COLO668 (cell line): ENCODE measurements at regions not wholly inside any gene's neighbourhood (a gene's known extent, or its start where the extent isn't known, plus 50 kb on each side); places are given as distances from the start of the nearest gene placed in this dataset.
"Not testable (repeated sequence)": the region's sequence is repeated elsewhere in the genome, so short reads cannot be mapped to it uniquely, and the experiment has no call there.

Source experiments
- DNase-seq: peaks from one replicate; lab custom pipeline; 2025; ENCODE audit not compliant: unreplicated experiment; lab: John Stamatoyannopoulos, UW

DNA sequence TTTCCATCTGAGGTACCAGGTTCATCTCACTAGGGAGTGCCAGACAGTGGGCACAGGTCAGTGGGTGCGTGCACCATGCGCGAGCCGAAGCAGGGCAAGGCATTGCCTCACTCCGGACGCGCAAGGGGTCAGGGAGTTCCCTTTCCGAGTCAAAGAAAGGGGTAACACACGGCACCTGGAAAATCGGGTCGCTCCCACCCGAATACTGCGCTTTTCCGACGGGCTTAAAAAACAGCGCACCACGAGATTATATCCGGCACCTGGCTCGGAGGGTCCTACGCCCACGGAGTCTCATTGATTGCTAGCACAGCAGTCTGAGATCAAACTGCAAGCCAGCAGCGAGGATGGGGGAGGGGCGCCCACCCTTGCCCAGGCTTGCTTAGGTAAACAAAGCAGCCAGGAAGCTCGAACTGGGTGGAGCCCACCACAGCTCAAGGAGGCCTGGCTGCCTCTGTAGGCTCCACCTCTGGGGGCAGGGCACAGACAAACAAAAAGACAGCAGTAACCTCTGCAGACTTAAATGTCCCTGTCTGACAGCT lies 242.5 kb downstream of the CYLC2 start:
- DNase-seq = not testable (repeated sequence)

DNA sequence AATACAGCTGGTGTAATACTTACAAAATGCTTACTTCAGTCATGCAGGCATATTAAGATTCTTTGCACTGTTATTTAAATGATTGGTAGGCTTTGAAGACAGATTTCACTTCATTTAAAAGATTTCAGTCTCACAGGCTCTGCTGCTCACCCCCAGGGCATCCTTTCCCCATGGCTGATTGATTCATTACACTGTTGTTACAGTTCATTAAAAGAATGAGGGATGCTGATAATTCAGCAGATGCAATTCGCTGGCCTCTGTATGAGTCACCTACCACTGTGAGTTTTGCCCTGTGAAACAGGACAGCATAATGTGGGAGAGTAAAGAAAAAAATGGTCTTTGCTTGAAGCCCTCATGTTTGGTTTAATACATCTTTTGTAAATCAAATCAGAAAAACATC lies 246.9 kb downstream of the CYLC2 start:
- DNase-seq = no peak

DNA sequence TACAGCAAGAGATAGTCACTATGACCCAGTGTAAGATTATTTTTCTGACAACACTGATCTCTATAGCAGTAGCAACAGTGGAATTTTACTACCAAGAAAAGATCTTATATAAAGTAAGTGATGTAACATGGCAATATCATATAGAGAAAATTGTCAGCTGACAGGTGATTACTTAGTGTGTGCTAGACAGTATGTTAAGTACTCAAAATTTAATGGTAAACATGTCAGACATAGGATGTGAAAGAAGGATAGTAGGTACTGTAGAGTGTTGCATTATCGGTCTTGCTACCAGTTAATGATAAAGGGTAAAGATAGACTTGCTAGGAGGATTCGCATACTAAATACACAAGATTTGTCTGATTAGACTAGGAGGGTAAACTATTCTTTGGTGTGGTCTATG lies 247.4 kb downstream of the CYLC2 start:
- no peak for DNase-seq

DNA sequence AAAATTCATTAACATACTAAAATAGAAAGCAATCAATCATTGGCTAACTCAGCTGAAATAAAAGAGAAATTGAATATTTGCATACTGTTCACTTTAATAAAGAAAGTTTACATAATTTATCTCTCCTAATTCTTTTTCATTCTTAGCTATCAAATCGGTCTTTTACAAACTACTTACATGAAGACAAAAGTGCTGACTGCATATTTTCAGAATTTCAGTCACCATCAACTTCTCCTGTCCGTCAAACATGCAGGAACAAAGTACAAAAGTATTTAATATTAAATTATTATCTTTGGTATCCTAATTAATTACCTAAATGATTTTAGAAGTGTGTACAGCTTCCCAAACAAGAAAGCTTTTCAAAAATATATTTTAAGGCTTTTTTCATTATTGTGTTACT lies 248.4 kb downstream of the CYLC2 start:
- no peak for DNase-seq

DNA sequence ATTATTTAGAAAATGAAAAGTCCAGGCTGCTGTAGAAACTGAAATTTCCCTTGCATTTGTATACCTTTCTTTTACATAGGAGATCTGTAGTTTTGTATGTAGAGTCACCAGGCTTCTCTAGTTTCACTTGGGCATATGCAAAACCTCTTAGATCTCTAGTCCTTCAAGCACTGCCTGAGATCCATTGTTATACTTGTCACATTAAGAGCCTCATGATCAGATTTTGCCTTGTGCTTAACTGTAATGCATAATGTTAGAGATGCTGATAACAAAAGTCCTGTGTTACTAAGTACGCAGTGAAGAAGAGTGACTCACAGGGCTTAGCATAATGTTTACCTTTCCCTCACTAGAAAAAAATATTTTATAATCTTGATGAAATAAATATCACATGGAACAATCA lies 250.2 kb downstream of the CYLC2 start:
- no peak for DNase-seq

DNA sequence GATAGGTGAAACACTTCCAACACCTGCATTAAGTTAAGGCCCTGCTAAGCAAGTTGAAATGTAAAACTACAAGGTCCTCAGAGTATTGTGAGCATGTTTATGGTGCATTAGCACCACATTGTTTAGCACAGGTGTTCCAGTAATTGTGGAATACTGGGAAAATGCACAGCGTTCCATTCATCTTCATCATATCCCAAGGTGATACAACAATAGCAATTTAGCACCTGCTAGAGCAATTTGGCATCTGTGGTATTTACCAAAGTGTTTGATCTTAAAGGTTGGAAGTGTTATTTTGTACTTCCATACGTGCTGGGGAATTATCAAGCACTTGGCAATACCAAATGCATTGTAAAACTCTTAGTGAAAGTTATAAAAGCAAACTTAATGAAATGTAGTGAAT lies 266.8 kb downstream of the CYLC2 start:
- no peak for DNase-seq

DNA sequence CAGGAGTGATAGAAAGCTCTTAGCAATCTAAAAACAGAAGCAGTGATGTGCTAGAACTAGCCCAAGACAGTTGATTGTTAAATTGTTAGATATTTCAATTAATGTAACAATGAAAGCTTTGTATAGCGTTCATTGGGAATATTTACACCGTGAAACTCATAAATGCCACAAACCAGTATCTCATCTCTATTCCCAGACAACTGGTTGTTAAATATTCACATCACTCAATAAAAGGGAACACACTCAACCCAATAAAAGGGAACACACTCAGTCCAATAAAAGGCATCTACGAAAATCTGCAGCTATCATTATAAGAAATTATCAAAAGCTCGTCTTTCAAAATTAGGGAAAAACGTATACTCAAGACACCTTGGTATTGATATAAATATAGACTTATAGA lies 270.9 kb downstream of the CYLC2 start:
- no peak for DNase-seq

DNA sequence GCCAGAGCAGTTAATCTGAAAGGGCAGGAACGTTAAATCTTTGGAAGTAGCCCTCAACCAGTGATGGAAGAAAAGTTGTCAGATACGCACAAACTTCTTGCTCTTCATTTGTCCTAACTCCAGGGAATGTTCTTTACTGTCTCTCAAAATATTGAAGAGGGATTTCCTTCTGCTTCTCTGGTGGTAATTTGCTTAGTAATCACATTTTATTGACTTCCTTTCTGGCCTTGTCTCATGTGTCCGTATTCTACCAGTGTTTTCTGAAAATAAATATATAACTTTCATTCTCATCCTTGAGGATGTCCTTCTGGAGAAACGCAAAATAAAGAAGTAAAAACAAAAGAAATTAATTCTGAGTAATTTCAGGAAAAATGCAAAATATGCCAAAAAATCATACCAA lies 282.1 kb downstream of the CYLC2 start:
- no peak for DNase-seq

DNA sequence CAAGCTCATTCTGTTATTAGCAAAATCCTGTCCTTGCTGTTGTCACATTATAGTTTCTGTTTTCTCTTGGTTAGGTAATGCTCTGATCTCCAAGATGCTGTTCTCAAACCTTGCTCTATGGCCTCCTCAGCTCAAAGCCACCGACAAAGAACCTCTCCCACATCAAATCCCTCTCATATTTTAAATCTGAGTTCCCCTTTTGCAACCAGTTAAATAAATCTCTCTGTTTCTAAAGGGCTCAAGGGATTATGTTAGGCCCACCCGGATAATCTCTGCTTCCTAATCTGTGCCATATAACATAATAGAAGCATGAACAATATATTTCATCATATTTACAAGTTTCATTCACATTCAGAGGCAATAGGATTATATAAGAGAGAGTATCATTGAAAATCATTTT lies 286.0 kb downstream of the CYLC2 start:
- no peak for DNase-seq

DNA sequence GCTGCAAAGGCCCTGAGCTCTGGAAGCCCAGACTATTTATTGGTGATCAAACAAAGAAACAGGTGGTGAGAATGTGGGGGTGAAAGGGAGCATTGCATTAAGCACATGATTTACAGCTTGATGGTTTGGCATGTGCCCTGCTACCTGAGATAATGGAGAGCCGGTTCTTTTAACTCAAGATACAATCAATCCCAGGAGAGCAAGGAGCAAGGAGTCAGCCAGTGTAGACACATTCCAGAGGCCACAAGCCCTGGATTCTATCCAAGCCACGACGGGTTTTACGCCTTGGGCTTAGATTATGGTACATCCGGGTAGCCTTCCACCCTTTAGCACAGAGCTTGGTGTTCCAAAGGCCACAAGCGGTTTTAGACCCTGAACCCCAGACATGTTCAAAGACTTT lies 292.2 kb downstream of the CYLC2 start:
- no peak for DNase-seq

DNA sequence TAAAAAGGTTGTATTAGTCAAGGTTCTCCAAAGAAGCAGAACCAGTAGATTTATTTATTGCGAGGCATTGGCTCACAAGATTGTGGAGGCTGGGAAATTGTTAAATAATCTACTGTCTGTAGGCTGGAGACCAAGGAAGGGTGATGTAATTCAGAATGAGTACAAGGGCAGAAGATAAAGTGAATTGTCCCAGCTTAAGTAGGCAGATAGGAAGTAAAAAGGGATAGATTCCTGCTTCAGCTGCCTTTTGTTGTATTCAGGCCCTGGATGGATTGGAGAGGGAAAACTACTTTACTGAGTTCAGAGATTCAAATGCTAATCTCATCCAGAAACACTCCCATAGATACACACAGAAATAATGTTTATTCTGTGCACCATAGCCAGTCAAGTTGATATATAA lies 301.1 kb downstream of the CYLC2 start:
- no peak for DNase-seq

DNA sequence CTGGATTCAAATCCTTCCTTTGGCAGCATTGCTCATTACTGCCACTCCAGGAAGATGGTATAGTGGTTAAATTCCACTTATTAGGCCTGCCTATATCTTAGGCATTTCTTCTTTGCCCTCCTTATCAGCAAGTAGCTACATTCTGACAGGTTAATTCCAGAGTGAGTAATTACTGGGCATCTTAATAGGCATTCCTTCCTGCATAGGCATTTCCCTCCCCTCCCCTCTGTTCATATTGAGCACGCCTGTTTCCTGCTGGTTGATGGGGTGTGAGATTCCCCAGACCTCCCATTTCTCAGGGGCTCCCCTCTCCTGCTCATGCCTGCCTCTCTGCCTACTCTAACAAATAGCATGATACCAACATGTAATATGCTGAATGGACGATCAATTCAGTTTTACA lies 305.9 kb downstream of the CYLC2 start:
- no peak for DNase-seq

DNA sequence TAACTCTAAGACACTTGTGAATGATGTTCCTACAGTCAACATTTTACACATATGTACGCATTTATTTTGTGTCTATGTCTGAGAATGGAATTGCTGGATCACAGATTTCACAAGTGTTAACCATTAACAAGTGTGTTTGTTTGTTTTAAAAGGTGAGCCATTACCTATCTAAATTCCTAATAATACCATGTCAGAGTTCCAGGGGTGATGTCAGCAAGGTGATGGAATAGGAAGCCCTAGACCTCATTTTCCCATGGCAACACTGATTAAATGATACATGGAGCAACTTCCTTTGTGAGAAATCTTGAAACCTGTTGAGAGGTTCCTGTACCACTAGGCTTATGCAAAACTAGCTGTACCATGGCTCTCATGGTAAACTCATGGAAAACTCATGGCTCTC lies 309.7 kb downstream of the CYLC2 start:
- no peak for DNase-seq

DNA sequence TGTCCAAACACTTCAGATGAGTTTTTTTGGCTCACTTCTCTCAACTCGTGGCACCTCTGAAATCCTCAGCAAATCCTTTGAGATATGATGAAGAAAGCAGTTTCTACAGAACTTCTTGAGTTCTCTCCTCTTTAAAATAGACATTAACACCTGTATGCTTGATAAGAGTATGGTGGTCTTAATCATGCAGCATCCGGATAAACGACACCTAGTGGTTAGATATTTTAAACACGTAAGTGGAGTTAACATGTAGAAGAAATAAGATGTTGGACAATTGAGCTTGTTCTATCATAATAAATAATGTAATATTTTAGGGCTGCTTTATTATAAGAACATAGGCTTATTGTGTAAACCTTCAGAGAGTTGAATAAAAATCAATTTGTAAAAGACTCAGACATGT lies 324.8 kb downstream of the CYLC2 start:
- DNase-seq = no peak

DNA sequence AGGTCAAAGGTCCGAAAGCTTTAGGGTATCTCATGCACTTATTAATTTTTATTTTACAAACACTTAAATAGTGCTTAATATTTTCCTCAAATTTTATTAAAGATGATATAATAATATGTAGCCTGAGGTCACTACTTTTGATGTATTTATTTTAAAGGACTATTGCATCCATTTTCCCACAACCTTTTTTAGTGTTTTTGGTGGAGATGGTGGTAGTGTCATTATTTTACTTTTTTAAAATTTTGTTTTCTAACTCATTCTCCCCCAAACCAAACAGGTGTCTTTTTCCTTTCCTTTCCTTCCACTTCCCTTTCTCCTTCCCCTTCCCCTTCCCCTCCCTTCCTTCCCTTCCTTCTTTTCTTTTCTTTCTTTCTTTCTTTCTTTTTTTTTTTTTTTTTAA lies 328.6 kb downstream of the CYLC2 start:
- DNase-seq = no peak

DNA sequence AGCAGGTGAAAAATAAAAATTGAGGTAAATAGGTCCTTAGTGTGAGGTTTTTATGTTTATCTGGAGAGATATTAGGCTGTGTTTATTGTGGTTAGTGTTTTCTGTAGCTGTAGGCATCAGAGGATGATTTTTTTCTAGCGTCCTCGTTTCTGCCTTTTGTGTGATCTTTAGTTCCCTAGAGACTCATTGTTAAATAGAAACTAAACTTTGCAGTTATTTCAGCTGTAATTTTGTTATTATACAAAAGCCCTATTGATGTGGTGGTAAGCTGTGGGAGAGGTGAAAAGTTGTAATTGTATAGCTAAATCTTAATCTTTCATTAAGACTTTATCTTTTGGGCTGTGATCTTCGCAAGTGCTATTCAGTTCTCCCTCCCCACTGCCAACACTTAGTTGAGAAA lies 340.3 kb downstream of the CYLC2 start:
- DNase-seq = no peak

DNA sequence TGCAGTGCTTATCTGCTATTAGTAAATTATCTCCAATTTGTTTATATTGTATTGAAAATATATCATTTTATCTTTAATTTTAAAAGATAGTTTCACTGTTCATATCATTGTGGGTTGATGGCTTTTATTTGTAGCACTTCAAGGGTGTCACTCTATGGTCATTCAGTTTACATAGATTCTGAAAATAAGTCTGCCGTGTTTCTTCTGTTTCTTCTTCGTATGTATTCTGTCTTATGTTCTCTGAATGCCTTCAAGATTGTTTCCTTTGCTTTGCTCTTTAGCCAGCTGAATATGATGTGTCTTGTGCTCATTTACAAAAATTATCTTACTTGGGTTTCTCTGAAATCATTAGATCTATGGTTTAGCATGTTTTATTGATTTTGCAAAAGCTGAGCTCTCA lies 359.9 kb downstream of the CYLC2 start:
- DNase-seq = no peak

DNA sequence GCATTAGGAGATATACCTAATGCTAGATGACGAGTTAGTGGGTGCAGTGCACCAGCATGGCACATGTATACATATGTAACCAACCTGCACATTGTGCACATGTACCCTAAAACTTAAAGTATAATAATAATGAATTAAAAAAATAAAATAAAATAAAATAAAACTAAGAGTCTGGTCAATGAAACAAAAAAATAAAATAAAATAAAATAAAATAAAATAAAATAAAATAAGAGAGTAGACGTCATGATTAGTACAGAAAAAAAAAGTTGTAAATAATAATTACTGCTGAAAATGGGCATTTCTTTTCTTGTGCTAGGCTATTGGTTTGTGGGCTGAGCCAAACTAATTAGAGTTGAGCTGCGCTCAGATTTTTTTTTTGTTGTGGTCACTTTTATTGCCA lies 362.8 kb downstream of the CYLC2 start:
- not testable (repeated sequence) for DNase-seq

DNA sequence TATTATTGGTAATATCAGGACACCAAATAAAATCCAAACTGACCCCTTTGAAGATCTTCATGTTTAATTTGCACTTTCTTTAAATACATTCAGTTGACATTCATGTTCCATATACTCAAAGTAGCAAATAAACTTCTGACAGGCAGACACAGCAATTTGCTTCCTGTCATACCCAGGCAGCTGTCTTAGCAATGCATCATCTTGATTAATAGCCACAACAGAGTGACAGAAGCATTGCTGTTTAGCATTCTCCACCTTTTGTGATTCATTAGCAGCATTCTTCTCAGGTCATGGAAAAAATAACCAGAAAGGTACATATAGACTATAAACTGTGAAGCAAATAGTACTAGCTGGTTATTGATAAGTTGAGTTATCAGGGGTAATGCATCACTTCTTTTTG lies 366.8 kb downstream of the CYLC2 start:
- no peak for DNase-seq

DNA sequence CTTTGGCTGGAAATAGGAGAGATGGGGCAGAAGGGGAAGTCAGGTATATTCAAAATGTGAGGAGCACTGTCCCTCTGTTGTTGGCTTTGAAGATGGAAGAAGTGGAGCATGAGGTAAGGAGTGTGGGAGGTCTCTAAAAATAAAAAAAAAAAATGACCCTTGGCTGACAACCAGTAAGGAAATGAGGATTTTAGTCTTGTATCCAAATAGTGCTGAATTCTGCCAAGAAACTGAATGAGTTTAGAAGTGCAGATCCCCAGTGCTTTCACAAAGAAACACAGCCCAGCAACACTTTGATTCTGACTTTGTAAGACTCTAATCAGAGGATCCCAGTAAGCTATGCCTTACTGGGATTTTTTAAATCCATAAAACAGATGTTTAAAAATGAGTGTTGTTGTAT lies 367.9 kb downstream of the CYLC2 start:
- DNase-seq = no peak

DNA sequence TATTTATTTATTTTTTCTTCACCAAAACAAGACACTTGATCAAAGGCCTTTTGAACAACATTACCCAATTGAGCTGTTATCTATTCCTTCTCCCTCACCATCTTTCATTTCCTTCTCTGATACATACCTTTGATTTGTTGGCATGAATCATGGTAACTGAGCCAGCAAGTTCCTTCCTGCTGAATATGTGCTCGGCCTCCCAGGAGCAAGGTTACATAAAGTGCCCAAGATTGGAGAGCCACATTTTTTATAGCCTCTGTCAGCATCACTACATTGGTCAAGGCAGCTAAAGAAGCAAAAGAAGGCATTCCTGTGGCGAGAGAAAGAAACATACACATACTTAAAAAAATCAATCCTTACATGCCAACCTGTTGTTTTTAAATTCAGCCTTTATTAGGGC lies 369.6 kb downstream of the CYLC2 start:
- DNase-seq = no peak

DNA sequence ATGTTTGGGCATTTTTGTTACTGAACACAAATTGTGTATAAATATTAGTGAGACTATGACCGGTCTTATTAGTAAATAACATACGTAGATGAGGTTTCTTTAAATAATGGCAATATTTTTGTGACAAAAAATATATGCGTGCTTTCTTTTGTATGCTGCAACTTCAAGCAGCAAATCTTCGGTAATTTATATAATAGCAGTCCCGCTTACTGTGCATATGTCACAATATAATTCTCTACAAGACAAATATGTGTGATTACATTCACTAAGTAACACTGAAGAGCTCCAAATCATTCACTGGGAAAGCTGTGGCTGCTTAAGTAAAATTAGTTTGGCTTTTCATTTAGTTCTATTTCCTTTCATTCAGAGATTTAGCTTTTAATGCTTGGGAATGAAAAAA lies 376.0 kb downstream of the CYLC2 start:
- DNase-seq = no peak

DNA sequence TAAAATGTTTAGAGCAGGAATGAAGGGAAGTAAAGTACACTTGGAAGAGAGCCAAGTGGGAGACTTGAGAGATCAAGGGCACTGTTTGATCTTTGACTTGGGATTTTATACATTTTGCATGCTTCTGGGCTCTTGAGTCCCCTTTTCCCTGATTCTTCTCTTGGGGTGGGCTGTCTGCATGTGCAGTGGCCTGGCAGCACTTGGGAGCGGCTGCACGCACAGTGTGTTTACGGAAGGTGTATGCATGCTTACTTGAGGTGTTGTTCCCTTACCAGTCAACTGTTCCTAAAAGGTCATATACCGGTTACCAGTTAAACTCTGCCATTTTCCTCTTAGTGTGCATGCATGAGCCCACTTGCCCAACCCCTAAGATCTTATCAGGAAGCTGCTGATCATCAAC lies 377.7 kb downstream of the CYLC2 start:
- DNase-seq = no peak

DNA sequence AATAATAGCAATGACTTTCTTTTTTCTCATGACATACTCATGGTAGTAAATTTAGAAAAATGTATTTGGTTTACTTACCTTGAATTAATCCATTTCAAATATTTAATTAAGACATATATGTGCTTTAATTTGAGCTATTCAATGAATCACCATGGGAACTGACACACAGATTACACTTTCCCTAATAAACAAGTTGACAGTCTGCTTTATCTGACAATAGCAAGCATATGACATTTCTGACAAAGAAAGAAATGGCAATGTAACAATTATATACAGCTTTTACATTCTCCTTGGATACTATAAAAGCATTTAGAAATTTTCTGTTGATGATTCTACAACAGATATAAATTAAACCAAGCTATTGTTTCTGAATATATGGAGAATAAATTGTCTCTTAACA lies 382.5 kb downstream of the CYLC2 start:
- no peak for DNase-seq
